ENCODE measurements at regions not wholly inside any gene's neighbourhood (a gene's known extent, or its start where the extent isn't known, plus 50 kb on each side); places are given as distances from the start of the nearest gene placed in this dataset.
"Not testable (repeated sequence)": the region's sequence is repeated elsewhere in the genome, so short reads cannot be mapped to it uniquely, and the experiment has no call there.

DNA sequence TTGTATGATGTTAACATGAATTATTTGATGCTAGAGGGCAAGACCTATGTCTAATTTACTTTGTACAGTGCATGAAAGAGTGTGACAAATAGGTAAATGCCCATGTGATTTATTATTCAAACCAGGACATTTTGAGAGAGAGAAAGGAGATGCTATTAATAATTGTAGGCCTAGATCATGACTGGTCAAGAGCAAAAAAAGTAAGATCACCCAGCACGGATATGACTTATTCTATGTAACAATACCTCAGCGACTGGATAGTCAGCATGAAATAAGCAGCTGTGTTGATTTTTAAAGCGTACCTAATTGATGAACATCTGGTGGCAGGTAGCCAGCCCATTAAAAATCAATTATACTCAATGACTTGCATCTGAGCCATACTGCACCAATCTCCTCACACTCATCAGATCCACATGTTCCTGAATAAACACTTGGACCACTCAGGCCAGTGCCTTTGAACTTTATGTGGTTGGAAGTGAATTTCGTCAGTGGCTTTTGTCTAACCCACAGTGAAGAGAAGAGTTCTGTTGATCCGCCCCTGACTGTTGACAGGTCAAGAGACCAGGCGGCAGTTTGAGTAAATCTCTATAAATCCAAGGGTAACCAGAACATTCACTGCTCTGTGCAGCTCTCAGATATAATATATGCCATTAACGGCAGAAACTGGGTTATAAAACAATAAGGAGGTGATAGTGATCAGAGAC lies 435.3 kb downstream of the MDFIC start:
- peak; percentile 61 to 63 for DNase-seq (ENCODE audit: low read depth in 2 of 2)

DNA sequence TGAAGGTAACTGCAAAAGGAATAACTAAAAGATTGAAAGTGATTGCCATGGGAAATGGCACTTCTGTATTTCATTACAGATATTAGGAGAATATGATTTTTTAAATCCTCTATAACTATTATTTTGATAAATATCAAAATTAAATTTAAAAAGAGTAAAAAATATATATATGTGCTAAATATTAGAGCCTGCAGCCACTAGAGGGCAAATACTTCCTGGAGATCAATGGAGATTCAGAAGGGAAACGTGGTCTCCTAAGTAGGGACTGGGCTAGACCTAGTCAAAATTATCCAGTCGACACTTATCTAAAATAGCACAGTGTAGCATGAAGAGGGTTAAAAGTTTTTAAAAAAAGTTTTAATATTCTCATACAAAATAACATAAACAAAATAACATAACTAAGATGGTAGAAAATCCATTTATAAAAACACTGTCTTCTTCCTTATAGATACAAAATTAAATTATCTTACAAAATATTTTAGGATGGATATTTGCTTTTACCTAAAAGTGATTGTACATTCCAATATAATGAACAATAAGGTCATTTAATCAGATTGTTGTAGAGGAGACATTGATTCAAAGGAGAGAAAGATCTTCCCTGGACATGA lies 434.3 kb downstream of the MDFIC start:
- DNase-seq (ENCODE audit: low read depth in 2 of 2), result no peak

DNA sequence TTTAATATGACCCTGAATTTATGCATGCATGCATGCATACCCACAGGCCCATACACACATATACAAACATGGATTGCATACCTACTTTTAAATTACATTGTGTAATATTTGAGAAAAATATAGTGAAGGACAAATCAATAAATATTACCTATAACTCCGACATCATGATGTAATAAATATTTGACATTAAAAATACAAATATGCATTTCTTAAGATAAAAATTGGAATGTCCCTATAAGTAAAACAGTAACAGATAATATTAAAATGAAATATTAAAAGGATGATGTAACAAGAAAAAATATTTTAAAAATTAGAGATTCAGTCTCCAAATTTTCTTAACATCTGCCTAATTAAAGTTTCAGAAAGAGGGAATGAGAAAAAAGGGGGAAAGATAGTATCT lies 433.0 kb downstream of the MDFIC start:
- DNase-seq (ENCODE audit: low read depth in 2 of 2), result no peak

DNA sequence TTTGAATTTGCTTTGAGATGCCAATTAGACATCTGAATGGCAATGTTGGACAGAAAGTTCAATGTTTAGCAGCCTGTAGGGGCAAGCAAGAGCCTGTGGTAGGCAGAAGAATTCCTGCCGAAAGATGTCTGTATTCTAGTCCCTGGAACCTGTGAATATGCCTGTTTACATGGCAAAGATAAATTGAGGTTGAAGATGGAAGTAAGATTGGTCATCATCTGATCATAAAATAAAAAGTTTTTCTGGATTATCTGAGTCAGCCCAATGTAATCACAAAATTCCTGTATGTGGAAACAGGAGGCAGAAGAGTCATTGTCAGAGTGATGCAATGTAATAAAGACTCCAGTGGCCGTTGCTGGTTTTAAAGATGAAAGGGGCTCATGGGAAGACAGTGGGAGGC lies 430.5 kb downstream of the MDFIC start:
- DNase-seq (ENCODE audit: low read depth in 2 of 2), result peak; percentile 53 to 59

DNA sequence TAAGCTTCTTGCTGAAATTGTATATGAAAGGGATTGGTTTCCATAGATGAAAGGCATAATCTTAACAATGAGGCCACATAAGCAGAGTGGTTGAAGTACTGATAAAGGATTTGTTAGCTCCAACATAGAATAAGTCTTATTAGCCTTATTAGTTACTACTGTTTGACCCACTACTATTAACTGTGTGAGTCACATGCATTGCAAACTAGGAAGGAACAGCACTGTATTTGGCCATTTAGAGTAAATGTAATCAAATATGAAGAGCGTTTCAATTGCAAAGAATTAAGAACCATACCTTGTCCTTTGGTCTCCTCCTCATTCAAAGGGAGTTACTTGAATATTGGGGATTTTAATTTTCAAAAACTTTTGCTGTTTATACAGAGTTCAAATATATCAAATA lies 428.9 kb downstream of the MDFIC start:
- DNase-seq (ENCODE audit: low read depth in 2 of 2), result no peak

DNA sequence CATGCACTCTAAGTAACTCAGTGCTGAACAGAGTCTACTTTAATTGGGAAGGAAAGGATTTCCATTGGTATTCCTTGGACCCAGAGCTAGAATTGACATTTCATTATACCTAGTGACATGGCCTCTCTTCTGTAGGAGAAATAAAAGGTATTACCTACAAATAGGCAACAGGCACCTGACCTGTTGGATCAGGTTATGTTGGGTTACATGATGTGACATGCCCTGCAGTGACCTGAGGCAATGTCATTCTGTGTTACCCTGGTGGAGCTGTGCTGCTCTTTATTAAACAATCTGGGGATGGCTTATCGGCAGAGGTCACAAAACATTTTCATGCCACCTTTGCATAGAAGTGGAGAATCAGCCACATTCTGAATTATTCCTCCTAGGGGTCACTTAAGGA lies 427.7 kb downstream of the MDFIC start:
- no peak for DNase-seq (ENCODE audit: low read depth in 2 of 2)

DNA sequence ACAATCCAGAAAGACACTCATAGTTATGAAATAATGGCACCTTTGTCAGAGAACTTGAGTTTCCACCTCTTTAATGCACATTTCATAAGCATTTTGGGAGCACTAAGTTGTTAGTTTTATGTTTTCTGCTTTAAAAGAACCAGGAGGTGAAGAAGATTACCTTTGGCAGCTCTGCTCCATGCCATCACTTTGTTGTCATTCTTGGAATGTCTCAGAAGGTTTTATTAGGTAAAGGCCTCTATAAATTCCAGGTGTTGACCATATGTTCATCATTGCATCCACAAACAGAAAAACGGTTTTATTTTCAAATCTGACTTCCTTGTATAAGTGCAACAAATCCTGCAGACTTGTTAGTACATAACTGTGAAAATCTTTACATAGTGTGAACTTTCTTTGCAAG lies 424.8 kb downstream of the MDFIC start:
- no peak for DNase-seq (ENCODE audit: low read depth in 2 of 2)

DNA sequence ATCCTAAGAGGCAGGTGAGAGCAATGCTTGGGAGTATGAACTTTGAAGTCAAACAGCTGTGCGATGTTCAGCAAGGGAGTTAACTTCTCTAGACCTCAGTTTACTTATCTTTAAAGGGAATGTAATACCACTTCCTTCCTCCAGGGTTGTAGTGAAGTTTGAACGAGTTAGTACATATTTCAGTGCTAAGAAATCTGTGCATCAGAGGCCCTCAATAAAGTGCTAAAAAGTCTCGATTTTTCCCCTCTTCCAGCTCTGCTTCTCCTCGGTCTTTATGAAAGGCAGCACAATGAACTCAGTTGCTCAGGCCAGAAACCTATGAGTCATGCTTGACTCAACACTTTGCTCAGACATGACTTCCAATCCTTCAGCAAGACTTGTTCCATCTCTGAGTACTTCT lies 418.9 kb downstream of the MDFIC start:
- no peak for DNase-seq (ENCODE audit: low read depth in 2 of 2)

DNA sequence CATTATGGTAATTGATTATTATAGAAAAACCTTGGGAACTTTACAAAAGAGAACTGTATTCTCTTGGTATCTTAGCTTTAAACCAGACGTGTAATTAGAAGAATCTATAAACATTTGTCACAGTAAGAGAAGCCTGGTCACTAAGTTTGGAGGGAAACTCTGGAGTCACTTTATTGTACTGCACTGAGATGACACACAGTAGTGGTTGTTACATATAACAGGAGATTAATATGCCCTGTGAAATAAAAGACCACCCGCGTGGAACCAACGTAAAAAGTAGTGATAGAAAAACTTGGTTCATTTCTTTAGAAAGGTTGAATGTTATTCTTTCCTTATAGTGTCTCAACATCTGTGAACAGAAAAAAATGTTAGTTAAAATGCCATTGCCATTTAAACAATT lies 416.1 kb downstream of the MDFIC start:
- DNase-seq (ENCODE audit: low read depth in 2 of 2), result no peak

DNA sequence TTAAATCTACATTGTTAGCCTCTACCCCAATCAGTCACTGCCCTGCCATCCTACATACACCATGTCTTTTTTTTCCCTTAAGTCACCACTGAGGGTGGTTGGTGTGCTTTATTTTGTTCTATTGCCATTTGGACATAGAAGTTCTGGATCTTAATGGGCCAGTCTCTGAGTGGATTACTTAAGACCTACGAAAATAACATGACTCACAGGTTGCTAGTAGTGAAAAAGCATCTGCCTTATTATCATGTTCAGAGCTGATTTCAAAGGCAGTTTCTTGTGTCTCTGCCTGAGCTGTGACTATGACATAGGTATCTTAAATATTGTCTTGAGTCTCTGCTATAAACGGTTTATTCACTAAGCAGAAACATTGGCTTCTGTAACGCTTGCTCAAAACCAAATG lies 410.8 kb downstream of the MDFIC start:
- DNase-seq (ENCODE audit: low read depth in 2 of 2), result no peak

DNA sequence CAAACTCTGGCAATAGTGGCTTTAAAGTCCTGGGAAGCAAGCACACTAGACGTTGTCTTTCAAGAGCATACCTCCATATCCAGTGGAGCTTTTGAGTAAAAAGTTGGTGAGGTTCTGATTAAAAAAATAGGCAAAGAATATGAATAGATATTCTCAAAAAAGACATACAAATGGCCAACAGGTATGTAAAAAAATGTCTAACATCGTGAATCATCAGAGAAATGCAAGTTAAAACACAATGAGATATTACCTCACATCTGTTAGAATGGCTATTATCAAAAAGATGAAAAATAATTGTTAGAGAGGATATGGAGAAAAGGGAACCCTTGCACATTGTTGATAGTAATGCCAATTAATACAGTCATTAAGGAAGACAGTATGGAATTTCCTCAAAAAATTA lies 407.1 kb downstream of the MDFIC start:
- DNase-seq (ENCODE audit: low read depth in 2 of 2), result no peak

DNA sequence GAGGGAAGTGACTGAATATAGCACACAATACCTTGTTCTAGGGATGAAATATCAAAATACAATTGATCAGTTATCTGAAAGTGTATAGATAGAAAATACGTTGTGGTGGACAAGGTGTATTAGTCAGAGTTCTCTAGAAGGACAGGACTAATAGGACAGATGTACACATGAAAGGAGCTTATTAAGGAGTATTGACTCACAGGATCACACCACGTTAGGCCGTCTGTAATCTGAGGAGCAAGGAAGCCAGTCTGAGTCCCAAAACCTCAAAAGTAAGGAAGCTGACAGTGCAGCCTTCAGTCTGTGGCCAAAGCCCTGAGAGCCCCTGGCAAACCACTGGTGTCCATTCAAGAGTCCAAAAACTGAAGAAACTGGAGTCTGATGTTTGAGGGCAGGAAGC lies 406.1 kb downstream of the MDFIC start:
- DNase-seq (ENCODE audit: low read depth in 2 of 2), result no peak

DNA sequence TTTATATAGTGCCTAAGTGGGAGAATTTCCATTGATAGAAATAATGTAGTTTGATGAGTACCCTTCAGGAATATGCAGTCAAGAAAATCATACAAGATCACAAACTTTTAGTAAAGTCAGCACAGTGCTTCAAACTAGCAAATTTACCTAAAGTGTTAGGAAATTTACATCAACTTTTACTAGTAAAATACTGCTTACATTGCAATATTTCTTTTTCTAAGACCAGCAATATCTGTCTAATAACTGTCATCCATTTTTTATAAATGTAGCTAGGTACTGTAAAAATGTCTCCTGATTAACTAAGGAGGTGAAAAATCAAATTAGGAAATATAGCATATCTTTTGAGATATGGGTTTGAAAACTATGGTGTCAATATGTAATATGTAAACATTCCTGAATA lies 405.4 kb downstream of the MDFIC start:
- DNase-seq (ENCODE audit: low read depth in 2 of 2), result no peak

DNA sequence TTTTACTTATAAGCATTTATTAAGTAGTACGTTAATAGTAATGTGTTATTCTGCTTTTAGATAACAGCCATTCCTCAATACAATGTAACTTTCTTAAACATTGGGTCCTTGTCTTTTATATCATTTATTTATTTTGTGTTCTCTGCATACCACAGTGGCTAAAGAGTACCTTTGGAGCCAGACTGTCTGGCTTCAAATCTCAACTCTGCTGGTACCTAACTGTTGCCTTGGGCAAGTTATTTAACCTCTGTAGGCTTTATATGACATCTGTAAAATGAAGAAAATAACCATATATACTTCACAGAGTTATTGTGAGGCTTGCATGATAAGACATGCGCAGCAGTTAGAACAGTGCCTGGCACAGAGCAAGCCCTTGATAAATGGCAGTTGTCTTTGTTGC lies 397.6 kb downstream of the MDFIC start:
- DNase-seq (ENCODE audit: low read depth in 2 of 2), result no peak

DNA sequence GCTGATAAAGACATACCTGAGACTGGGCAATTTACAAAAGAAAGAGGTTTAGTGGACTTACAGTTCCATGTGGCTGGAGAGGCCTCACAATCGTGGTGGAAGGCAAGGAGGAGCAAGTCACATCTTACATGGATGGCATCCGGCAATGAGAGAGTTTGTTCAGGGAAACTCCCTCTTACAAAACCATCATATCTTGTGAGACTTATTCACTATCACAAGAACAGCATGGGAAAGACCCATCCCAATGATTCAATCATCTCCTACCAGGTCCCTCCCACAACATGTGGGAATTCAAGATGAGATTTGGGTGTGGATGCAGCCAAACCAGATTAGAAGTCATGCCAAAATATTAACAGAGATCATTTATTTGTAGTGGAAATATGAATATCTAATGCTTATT lies 388.4 kb downstream of the MDFIC start:
- DNase-seq (ENCODE audit: low read depth in 2 of 2), result not testable (repeated sequence)

DNA sequence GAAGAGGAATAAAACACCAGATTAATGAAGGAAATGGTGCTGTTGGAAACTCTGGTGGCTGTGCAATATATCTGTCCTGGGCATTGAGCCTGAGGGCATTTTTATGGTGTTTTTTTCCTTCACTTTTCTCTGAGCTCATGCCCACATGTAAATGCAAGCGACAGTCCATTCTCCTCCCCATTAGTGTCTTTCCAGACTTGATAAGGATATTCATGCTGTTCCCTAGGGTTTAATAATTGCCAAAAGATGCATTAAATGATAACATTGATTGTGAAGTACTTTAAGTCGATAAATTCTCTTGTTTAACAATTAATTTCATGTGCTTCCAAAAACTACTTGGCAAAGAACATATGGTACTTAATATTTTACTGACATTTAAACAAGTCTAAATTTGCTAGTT lies 384.7 kb downstream of the MDFIC start:
- no peak for DNase-seq (ENCODE audit: low read depth in 2 of 2)

DNA sequence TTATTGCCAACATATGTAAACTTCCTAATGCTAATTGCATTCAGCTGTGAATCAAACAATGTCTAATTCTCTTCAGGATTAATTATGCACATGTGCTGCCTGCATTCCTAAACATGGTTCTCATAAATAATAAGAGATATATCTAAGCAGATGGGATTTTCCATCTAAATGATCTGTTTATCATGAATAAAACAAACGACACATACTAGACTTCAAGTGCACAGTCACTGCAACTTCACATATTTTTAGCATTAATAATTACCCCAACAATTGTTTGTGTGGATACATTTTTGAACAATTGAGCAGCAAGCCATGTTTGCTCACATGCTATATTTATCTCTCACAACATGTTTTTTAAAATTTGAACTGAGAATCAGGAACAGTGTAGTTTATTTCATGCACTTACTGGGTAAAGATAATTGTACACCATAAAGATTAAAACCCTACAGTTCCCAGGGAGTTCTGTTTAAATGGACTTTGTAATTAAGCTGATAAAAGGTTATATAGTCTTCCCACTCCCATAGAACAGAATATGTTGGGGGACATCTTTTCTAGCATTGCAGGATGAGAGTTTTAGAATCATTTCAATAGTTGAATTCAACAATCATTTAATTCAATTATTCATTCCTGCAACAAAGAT lies 378.5 kb downstream of the MDFIC start:
- DNase-seq (ENCODE audit: low read depth in 2 of 2), result peak; percentile 30 to 32

DNA sequence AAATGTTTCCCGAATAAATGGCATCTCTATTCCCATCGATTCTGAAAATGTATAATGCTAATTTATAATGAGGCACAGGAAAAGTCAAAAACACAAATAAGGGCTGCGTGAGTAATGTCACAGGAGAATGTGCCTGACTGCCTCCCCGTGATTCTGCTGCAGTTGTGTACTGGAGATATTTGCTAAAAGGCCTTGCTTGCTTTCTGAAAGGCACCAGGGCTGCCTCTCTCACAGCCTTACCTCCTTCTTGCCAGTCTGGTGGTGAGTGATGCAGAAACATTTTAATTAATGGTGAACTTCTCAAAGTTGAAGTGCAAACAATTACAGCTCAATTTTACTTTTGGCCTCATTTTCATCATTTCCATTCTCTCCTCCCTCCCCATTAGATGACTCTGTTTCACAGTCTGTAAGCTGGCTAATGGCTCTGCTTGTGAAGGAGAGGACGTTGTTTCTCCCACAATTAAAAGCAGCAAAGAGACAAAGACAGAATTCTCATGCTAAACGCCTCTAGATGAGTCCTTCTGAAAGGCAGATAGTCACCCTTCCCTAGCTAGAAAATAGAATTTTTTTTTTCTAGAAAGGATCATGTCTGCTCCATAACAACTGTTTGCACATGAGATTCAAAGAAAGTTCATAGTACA lies 377.6 kb downstream of the MDFIC start:
- no peak for DNase-seq (ENCODE audit: low read depth in 2 of 2)

DNA sequence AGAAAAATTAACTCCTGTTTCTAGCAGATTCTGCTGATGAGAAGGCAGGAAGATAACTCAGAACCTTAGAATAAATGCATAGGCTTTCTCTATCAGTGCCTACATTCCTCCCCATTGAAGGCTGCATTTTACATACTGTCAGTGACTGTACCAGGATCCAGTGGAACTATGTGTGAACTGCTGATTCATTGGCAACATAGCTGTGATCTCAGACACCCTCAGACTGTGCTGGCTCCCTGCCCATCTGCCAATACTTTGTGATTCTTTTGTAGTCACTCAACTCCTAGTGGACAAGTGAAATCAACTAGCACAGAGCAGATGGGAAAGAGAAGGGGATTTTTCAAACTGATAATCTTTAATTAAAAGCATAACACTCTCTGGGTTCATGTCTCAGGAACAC lies 375.8 kb downstream of the MDFIC start:
- peak; percentile 84 to 85 for DNase-seq (ENCODE audit: low read depth in 2 of 2)

DNA sequence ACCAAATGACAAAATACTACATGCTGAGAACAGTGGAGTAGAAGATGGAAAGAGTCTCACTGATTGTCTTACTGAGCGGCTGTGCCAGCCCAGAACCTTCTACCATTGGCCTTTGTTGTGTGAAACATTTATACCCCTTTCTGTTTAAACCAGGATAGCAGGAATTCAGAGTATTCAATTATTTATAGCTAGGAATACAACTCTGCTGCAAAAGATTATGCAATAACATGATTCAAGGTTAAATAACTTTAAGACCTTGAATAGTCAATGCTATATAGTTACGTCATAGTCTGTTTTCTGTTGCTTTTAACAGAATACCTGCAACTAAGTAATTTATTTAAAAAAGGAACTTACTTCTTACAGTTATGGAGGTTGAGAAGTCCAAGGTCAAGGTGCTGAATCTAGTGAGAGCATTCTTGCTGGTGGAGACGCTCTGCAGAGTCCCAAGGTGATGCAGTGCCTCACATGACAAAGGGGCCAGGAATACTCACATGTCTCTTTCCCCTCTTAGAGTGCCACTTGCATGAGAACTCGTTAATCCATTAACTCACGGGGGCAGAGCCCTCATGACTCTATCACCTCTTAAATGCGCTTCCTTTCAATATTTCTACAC lies 371.8 kb downstream of the MDFIC start:
- peak in 1 of 2 experiments; percentile 24 for DNase-seq (ENCODE audit: low read depth in 2 of 2)

DNA sequence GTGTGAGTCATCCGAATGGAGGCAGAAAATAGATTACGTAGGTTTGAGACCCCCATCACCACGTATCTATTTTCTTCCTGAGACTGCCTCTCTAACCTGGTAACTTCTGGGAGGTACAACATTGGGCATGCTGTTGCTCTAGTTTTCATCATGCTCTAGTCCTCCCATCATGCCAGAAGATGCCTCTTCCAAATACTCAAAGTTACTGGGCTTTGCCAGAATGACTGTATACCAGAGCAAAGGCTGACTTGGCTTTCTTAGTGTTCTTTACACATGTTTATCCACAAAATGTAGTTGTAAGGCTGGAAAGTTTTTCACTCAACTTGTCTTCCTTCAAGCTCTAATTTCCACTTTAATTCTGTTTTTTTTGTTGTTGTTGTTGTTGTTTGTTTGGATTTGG lies 370.5 kb downstream of the MDFIC start:
- no peak for DNase-seq (ENCODE audit: low read depth in 2 of 2)

DNA sequence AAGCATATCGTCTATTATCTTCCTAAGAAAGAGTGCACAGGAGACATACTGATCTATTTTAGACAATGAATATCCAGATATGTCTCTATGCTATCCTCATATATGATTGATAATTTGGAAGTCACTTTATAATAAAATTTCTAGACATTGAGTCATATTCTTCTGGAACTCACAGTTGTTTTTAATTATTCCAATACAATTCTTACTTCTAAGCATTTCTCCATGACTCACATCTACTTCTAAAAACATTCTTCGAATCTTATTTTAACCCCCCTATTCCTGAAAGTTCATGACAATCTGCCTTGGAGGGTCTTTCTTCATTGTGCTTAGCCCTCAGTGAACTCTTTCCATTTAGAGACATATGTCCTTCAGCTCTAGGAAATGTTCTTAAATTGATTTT lies 368.1 kb downstream of the MDFIC start:
- DNase-seq (ENCODE audit: low read depth in 2 of 2), result peak; percentile 45 to 54

Data from fibroblast of skin of left biceps (primary cell).